Duodenal mucosa (tissue), 2 donors: ENCODE measurements at regions not wholly inside any gene's neighbourhood (a gene's known extent, or its start where the extent isn't known, plus 50 kb on each side); places are given as distances from the start of the nearest gene placed in this dataset.

Experiments used
- H3K27ac ChIP-seq: one replicate; pipeline ENCODE4 v1.7.0; 2013; ENCODE audit warnings: low read depth, low read length
- H3K27me3 ChIP-seq, 2 donors: one replicate each; pipeline ENCODE4 v1.7.0; 2013; ENCODE audit warnings: low read length in 2 of 2, control low read depth in 1 of 2; ENCODE audit not compliant: insufficient read depth in 2 of 2, control insufficient read depth in 1 of 2
- H3K36me3 ChIP-seq, 2 donors: one replicate each; pipeline ENCODE4 v1.7.0; 2013; ENCODE audit warnings: low read length in 2 of 2, control low read depth in 1 of 2; ENCODE audit not compliant: insufficient read depth in 2 of 2, control insufficient read depth in 1 of 2
- H3K4me1 ChIP-seq, 2 donors: one replicate each; pipeline ENCODE4 v1.7.0; 2013; ENCODE audit warnings: low read length in 2 of 2, control low read depth in 1 of 2; ENCODE audit not compliant: insufficient read depth in 2 of 2, control insufficient read depth in 1 of 2
- H3K4me3 ChIP-seq, 2 donors: one replicate each; pipeline ENCODE4 v1.7.0; 2013; ENCODE audit warnings: low read length in 2 of 2, low read depth in 1 of 2
- H3K9ac ChIP-seq, 2 donors: one replicate each; pipeline ENCODE4 v1.7.0; 2013; ENCODE audit warnings: low read length in 2 of 2, low read depth in 1 of 2
- H3K9me3 ChIP-seq, 2 donors: one replicate each; pipeline ENCODE4 v1.7.0; 2013; ENCODE audit warnings: low read length in 2 of 2, control low read depth in 1 of 2; ENCODE audit not compliant: control insufficient read depth in 1 of 2

DNA sequence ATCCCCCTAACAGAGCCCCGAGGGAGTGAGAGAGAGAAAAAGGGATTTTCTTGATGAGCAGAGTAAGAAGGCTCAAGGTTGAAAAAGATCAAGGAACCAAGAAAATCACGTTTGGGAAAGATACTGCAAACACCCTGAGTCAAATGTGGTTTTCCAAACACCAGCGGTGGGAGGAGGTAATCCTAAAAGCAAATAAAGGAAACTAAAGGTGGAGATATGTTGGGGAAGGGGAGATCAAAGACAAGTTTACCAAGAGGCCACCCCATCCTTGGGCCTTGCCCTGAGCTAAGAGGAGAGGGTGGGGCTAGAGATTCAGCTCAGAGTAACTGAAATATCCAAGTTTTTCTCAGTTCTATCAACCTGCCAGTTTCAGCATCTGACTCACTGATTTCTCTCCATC, 332.3 kb downstream of the ETAA1 start:
- H3K27ac ChIP-seq, result no peak overlapping the region
- H3K36me3 ChIP-seq, result no peaks in the 10 kb centered on the region
- no peak overlapping the region for H3K9ac ChIP-seq
- H3K9me3 ChIP-seq, result no peaks in the 10 kb centered on the region
- H3K4me1 ChIP-seq, result no peaks in the 10 kb centered on the region
- H3K4me3 ChIP-seq, result no peak overlapping the region
- no peaks in the 10 kb centered on the region for H3K27me3 ChIP-seq

DNA sequence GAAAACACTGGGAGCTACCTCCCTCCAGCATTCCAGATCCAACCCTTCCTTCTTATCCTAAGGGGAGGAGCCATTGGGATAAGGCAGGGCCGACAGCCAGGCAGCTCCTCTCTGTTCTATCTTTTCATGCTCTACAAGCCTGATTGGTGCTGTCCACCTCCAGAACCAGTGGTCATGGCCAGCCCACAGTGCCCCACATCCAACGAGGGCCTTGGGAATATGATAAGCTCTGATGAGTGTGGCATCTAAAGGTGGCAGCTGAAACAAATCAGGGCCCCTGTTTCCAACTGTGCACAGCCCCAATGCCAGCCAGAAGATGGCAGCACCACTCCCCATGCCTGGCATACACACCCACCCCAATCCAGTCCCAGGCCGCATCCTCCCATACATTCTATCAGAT, 329.3 kb downstream of the C1D start:
- Histone ChIP-seq H3K27me3 (no peaks in the 10 kb centered on the region), H3K36me3 (no peaks in the 10 kb centered on the region), H3K27ac (no peak overlapping the region), H3K9ac (no peak overlapping the region), H3K4me1 (no peaks in the 10 kb centered on the region), H3K9me3 (peaks cover 0 to under 1% of the 10 kb centered on the region in 2 donors), H3K4me3 (no peak overlapping the region)

DNA sequence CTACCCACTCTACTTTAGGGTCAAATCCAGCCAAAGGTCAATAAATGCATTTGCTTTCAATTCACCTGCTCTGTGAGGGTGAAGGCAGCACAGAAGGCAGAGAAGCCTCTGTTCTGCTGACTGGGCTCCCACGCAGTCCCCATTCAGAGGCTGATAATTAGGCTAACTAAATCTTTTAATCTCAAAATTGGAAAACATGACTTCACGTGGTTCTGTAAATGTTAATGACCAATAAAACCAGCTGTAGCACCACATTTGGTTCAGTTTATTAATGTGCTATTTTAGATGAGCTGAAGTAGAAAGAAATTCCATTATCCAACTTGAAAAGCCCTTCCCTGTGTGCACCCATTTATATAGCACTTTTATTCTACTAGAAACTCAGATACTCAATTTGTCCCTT, 310.6 kb downstream of the C1D start:
- no peak overlapping the region for H3K4me3 ChIP-seq
- H3K9ac ChIP-seq, result no peak overlapping the region
- no peaks in the 10 kb centered on the region for H3K9me3 ChIP-seq
- H3K27me3 ChIP-seq, result no peaks in the 10 kb centered on the region
- H3K27ac ChIP-seq, result no peak overlapping the region
- no peaks in the 10 kb centered on the region for H3K4me1 ChIP-seq
- no peaks in the 10 kb centered on the region for H3K36me3 ChIP-seq

DNA sequence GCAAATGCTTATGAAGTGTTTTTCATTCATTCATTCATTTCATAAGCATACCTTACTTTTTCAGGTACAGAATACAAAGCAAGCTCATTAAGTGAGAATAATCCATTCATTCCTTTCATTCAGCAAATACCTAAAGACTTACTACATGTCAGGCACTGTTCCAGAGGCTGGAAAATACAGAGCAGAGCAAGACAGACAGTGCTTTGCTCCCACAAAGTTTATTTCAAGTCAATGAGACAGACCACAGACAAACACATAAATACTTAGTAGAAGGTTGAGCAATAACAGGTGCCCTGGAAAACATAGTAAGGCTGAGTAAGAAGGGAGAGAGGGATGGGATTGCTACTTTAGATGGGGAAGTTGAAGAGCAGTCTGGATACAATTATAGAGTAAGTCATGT, 309.8 kb downstream of the C1D start:
- Histone ChIP-seq H3K9me3 (no peaks in the 10 kb centered on the region), H3K36me3 (no peaks in the 10 kb centered on the region), H3K9ac (no peak overlapping the region), H3K27me3 (no peaks in the 10 kb centered on the region), H3K27ac (no peak overlapping the region), H3K4me3 (no peak overlapping the region), H3K4me1 (no peaks in the 10 kb centered on the region)

- Histone ChIP-seq H3K36me3 (no peaks in the 10 kb centered on the region), H3K27me3 (peaks cover 0 to 5% of the 10 kb centered on the region in 2 donors), H3K4me3 (no peak overlapping the region), H3K27ac (no peak overlapping the region), H3K9me3 (no peaks in the 10 kb centered on the region), H3K9ac (no peak overlapping the region), H3K4me1 (no peaks in the 10 kb centered on the region)
These were observed 307.5 kb downstream of the C1D start for GRCh38 chr2:67755156-67755882.

DNA sequence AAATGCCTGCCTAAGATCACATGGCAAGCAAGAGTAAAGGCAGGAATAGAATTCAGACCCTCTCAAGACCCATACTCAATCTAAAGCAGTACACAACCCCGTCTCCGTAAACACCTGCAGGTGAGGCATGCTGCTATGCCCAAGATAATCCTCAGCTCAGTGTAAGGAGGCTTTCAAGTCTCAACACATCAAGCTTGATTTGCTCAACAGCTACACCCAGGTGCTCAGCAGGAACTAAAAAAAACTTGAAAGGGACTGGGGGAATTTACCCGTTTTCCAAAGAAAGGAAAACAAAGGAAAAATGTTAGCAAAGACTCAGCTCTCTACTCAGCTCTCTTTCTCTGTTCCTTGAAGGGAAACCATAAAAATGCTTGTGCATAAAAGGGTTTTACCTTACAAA, 301.8 kb downstream of the C1D start:
- Histone ChIP-seq H3K4me1 (no peaks in the 10 kb centered on the region), H3K9ac (no peak overlapping the region), H3K9me3 (no peaks in the 10 kb centered on the region), H3K27me3 (peaks cover 0 to 5% of the 10 kb centered on the region in 2 donors), H3K36me3 (no peaks in the 10 kb centered on the region), H3K27ac (no peak overlapping the region), H3K4me3 (no peak overlapping the region)

DNA sequence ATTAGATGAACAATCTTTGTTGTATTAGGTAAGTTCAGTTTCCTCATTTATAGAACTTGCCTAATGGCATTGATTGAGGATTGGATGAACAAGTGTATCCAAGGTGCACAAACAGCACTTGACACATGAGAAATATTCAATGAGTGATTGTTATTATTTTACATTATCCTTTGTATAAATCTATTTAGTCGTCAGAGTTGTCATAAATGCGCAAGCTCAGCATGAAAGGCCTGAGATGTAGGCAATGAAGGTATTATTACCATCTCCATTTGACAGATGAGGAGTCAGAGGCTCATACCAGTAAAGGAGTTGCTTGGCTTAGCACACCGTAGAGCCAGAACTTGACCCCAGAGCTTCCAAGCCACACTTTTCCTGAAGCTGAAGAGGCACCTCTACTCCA, 291.4 kb downstream of the C1D start:
- Histone ChIP-seq H3K9ac (no peak overlapping the region), H3K27ac (no peak overlapping the region), H3K36me3 (no peaks in the 10 kb centered on the region), H3K27me3 (no peaks in the 10 kb centered on the region), H3K4me1 (no peaks in the 10 kb centered on the region), H3K9me3 (no peaks in the 10 kb centered on the region), H3K4me3 (no peak overlapping the region)

DNA sequence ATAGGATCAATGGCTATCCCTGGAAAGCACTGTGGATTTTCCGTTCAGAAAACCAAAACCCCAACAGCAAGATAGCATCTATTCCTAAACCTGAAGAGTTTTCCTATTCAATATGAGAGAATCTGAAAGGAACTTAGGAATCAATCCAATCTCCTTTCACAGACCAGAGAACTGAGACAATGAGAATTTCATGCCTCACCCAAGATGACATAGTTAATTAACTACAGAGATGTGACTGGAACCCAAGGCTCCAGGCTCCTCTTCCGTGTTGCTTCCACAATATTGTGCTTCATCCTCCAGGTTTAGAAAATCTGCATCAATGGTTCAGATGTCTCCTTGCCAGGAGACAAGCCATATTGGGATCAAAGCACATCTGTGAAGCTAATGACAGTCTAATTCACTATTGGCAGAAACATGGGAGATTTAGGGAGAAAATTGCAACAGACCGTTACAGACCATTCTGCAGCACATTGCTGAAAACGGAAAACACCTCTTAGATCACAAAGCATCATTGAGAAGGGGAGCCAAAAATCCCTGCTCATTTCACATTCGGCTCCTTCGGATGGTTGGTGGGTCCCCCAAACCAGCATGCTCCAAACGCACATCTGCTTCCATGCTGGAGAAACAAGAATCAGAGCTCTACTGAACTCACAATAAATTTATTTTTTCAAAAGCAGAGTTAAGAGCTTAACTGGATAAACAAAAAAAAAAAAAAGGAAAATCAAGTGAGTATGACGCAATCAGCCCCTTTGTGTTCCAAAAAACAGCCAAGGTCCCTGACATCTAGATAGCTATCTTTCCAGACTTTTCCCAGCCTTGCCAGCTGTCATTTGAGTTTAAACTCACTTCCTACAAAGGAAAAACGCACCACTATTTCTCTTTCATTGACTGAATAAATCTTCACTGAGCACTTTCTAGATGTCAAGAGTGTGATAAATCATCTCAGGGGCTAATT, 290.3 kb downstream of the C1D start:
- no peaks in the 10 kb centered on the region for H3K27me3 ChIP-seq
- H3K4me3 ChIP-seq, result no peak overlapping the region
- no peaks in the 10 kb centered on the region for H3K4me1 ChIP-seq
- H3K27ac ChIP-seq, result no peak overlapping the region
- no peaks in the 10 kb centered on the region for H3K9me3 ChIP-seq
- no peaks in the 10 kb centered on the region for H3K36me3 ChIP-seq
- no peak overlapping the region for H3K9ac ChIP-seq

DNA sequence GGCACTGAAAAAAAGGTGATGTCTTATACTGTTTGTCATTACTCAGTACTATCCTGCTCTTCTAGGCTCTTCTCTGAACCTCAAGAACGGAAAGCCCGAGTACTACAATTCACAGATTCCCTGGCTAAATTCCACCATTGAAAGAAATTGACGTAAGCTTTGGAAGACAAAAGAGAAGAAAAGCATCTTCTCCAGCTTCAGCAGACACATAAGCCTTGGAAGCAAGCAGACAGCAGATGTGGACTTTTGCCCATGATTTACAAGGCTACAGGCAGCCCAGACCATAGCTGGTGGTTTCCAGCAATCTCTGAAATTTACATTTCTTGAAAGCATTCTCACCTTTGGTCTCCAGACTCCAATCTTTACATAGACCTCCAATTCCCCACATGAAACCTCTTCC, 289.0 kb downstream of the C1D start:
- Histone ChIP-seq H3K36me3 (no peaks in the 10 kb centered on the region), H3K4me3 (no peak overlapping the region), H3K9me3 (no peaks in the 10 kb centered on the region), H3K27me3 (no peaks in the 10 kb centered on the region), H3K4me1 (no peaks in the 10 kb centered on the region), H3K9ac (no peak overlapping the region), H3K27ac (no peak overlapping the region)

DNA sequence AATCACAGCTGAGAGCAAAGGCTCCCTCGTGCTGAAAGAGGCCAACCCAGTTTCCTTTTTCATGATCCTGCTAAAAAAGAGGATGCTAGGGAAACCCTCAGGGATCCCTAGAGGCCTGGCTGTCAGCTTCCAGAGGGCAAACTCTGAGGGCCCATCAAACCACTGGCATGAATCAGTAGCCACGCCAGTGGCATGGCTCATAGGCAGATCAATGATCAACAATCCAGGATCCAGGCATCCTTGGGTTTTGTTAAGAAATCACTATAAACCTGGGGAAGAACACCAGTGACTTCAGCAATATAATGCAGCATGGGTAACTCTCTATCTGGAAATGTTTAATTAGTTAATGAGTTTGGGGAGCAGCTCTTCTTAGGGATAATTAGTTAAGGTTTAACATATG, 286.5 kb downstream of the C1D start:
- Histone ChIP-seq H3K27me3 (no peaks in the 10 kb centered on the region), H3K36me3 (no peaks in the 10 kb centered on the region), H3K4me3 (no peak overlapping the region), H3K4me1 (no peaks in the 10 kb centered on the region), H3K27ac (no peak overlapping the region), H3K9me3 (no peaks in the 10 kb centered on the region), H3K9ac (no peak overlapping the region)
